Activated CD4-positive, alpha-beta T cell treated with anti-CD3 and anti-CD28 coated beads, Interleukin-2, amount 50 U/mL, for 16 hours (primary cell): ENCODE measurements at regions not wholly inside any gene's neighbourhood (a gene's known extent, or its start where the extent isn't known, plus 50 kb on each side); places are given as distances from the start of the nearest gene placed in this dataset.
"Not testable (repeated sequence)": the region's sequence is repeated elsewhere in the genome, so short reads cannot be mapped to it uniquely, and the experiment has no call there.

Source experiments
- DNase-seq: peaks from one replicate; pipeline ENCODE4 v3.0.0-alpha.2; 2020

DNA sequence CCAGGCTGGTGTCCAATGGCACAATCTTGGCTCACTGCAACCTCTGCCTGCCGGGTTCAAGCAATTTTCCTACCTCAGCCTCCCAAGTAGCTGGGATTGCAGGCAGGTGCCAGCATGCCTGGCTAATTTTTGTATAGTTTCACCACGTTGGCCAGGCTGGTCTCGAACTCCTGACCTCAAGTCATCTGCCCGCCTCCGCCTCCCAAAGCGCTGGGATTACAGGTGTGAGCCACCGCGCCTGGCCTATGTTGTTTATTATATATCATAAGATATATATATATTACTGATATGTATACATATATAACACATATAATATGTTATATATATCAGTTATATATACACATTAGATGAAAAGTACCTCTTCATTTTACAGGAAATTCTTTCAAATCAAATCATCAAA is 914.7 kb downstream of the FOXD4L5 start:
- not testable (repeated sequence) for DNase-seq

DNA sequence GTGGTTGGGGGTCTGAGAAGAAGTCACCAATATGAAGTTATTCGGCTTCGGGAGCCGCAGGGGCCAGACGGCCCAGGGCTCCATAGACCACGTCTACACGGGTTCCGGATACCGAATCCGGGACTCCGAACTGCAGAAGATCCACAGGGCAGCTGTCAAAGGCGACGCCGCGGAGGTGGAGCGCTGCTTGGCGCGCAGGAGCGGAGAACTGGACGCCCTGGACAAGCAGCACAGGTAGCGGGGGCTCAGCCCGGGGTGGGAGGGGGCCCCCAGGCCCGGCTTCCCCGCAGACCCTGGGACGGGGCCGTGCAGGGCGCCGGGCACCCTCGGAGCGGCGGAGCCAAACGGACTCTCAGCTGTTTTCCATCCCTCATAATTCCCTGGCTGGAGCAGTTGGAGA is 915.4 kb downstream of the FOXD4L5 start:
- not testable (repeated sequence) for DNase-seq

DNA sequence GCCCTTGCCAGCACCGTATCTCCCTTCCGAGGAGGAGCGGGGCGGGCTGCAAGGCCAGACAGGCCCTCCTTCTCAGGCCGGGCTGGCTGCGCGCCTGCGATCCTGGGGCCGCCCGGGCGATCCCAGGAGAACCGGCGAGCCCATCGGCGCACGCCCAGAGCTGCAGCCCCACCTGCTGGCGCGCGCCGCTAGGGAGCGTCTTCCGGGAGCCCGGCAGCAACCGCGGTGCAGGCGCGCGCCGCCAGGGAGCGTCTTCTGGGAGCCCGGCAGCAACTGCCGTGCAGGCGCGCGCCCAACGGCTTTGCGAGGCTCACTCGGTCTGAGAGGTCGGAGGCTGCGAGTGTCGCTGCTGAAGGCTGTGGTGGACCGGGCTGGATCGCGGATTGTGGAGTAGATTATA is 915.9 kb downstream of the FOXD4L5 start:
- DNase-seq, result peak; percentile 90

DNA sequence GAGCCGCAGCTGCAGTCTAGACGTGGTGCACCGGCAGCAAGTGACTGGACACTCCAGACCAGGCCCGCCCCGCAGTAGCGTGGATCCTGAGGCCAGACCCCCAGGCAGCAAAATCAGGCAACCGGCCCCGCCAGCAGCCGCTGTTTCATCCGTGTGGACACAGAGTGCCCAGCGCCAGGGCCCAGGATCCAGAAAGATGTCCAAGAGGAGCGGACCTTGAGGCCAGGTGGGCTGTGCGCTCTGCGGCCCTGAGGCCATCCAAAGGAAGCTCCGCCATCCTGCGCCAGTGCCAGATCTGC is 916.4 kb downstream of the FOXD4L5 start:
- DNase-seq, result not testable (repeated sequence)

DNA sequence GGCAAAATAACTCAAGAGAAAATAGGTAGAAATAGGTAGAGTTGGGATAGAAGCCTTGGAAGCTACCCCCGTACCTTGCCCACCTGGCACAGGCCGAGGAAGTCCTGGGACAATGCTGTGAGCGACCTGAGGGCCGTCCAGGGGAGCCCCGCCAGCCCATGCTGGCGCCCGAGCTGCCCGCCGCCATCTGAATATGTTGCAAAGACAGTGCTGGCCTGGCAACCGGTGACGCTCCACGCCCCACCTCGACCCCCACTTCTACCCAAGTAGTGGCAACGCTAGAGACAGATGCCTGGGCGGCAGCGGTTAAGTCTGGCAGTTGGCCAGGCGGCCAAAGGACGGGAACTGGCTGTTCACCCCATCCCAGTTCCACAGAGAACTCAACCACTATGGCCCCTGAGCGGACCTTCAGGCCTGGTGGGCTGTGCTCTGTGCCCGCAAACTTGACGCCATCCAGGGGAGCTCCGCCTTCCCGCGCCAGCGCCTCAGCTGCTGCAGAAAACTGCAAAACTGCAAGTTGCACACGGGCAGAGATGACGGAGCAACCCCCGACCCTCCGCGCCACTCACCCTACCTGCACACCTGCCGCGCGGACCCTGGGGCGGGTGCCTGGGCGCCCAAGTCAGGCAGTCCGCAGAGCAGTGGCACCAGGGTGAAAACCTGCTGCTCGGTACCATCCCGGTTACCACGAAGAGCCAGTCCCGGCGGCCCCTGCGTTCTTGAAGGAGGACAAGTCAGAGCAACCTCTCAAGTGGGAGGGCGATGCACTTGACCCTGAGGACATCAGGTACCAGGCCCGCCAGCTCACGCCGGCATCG is 917.0 kb downstream of the FOXD4L5 start:
- not testable (repeated sequence) for DNase-seq
